NCI-H1417 (cell line): ENCODE measurements at regions not wholly inside any gene's neighbourhood (a gene's known extent, or its start where the extent isn't known, plus 50 kb on each side); places are given as distances from the start of the nearest gene placed in this dataset.

ENCODE experiments used
- DNase-seq, 3 experiments: peaks; one replicate each; lab custom pipeline; 2025; lab: John Stamatoyannopoulos, UW

GRCh38 chr18:2172881-2173280, 398.4 kb downstream of the METTL4 start:
- no peak for DNase-seq

GRCh38 chr18:2173486-2173885, 397.8 kb downstream of the METTL4 start:
- DNase-seq = peak in 1 of 3 experiments; percentile 9

- DNase-seq = no peak
Observed at GRCh38 chr18:2178036-2178435, 393.3 kb downstream of the METTL4 start.

GRCh38 chr18:2179498-2180183, 391.7 kb downstream of the METTL4 start:
- DNase-seq = no peak

GRCh38 chr18:2180586-2180985, 390.7 kb downstream of the METTL4 start:
- DNase-seq = no peak

GRCh38 chr18:2183432-2183831, 387.9 kb downstream of the METTL4 start:
- DNase-seq = no peak

GRCh38 chr18:2186967-2187366, 384.3 kb downstream of the METTL4 start:
- DNase-seq = no peak

GRCh38 chr18:2188258-2188657, 383.0 kb downstream of the METTL4 start:
- DNase-seq = no peak

- DNase-seq = no peak
Observed at GRCh38 chr18:2191180-2191790, 380.0 kb downstream of the METTL4 start.

GRCh38 chr18:2192562-2192961, 378.7 kb downstream of the METTL4 start:
- DNase-seq = no peak

- DNase-seq = no peak
Observed at GRCh38 chr18:2197946-2198345, 373.4 kb downstream of the METTL4 start.

- DNase-seq = no peak
Observed at GRCh38 chr18:2199060-2199459, 372.2 kb downstream of the METTL4 start.

- no peak for DNase-seq
Observed at GRCh38 chr18:2201036-2201600, 370.2 kb downstream of the METTL4 start.

- no peak for DNase-seq
Observed at GRCh38 chr18:2204736-2205135, 366.6 kb downstream of the METTL4 start.

- DNase-seq = no peak
Observed at GRCh38 chr18:2207294-2207693, 364.0 kb downstream of the METTL4 start.

GRCh38 chr18:2212598-2213205, 358.6 kb downstream of the METTL4 start:
- DNase-seq = no peak

GRCh38 chr18:2213905-2214304, 357.4 kb downstream of the METTL4 start:
- DNase-seq = no peak

- no peak for DNase-seq
Observed at GRCh38 chr18:2217356-2217755, 353.9 kb downstream of the METTL4 start.

GRCh38 chr18:2218101-2218500, 353.2 kb downstream of the METTL4 start:
- DNase-seq = no peak

- no peak for DNase-seq
Observed at GRCh38 chr18:2219706-2220105, 351.6 kb downstream of the METTL4 start.

- DNase-seq = no peak
Observed at GRCh38 chr18:2222270-2223185, 348.8 kb downstream of the METTL4 start.

GRCh38 chr18:2223449-2223848, 347.9 kb downstream of the METTL4 start:
- no peak for DNase-seq
